Amniotic epithelial cell (primary cell): ENCODE measurements at regions not wholly inside any gene's neighbourhood (a gene's known extent, or its start where the extent isn't known, plus 50 kb on each side); places are given as distances from the start of the nearest gene placed in this dataset.
"Not testable (repeated sequence)": the region's sequence is repeated elsewhere in the genome, so short reads cannot be mapped to it uniquely, and the experiment has no call there.

Experiments used
- DNase-seq: peaks from one replicate; pipeline ENCODE4 v3.0.0-alpha.2; 2010; ENCODE audit warnings: low read depth

DNA sequence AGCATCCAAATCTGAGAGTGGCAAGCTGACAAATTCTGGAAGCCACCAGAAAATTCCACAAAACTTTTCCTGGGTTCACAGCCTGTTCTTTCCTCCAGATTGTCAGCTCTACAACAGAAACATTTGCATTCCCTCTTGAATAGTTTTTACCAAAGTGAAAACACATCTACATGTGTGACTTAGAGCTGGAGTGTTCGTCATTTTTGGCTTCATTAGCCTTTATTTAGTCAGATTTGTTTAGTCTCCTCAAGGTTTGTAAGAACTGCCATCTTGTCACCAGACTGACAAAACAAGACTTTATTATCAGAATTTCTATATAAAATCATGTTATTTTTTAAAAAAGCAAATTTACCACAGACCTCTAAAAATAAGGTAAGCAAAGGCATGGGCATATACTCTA is 347.3 kb downstream of the TRIM36 start:
- DNase-seq, result no peak

GRCh38 chr5:114790403-114790792 is 379.3 kb downstream of the TRIM36 start:
- DNase-seq, result no peak

- peak; percentile 55 for DNase-seq
Measured at GRCh38 chr5:114789773-114790402, 379.8 kb downstream of the TRIM36 start.

GRCh38 chr5:114782869-114783268 is 386.8 kb downstream of the TRIM36 start:
- no peak for DNase-seq

- DNase-seq, result no peak
Measured at GRCh38 chr5:114782177-114782576, 387.5 kb downstream of the TRIM36 start.

- no peak for DNase-seq
Measured at GRCh38 chr5:114780290-114780689, 389.4 kb downstream of the TRIM36 start.

GRCh38 chr5:114744406-114744805 is 382.5 kb downstream of the KCNN2 start:
- DNase-seq, result no peak

GRCh38 chr5:114734238-114734637 is 372.4 kb downstream of the KCNN2 start:
- no peak for DNase-seq

- DNase-seq, result no peak
Measured at GRCh38 chr5:114729986-114730385, 368.1 kb downstream of the KCNN2 start.

DNA sequence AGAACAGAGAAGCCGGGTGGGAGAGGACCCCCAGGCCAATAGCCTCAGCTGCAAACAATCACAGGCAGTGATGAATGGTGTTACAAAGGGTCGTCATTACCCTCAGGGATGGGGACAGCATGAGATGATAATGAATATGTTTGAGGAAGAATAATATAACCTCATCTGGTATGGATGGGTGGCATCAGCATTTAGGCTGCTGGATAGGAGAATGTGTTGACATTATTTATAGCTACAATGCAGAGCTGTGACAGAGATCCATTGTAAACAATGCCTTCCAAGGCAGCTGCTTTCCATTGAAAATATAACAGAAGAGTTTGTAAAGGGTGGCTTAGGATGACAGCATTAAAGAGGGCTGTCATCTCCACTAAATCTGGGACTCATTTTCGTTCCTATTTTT is 365.5 kb downstream of the KCNN2 start:
- DNase-seq, result no peak

GRCh38 chr5:114726131-114726530 is 364.3 kb downstream of the KCNN2 start:
- peak; percentile 27 for DNase-seq

- DNase-seq, result no peak
Measured at GRCh38 chr5:114719268-114719667, 357.4 kb downstream of the KCNN2 start.

GRCh38 chr5:114716955-114717354 is 355.1 kb downstream of the KCNN2 start:
- no peak for DNase-seq

GRCh38 chr5:114704225-114704893 is 342.5 kb downstream of the KCNN2 start:
- DNase-seq, result not testable (repeated sequence)

GRCh38 chr5:114702731-114703130 is 340.9 kb downstream of the KCNN2 start:
- DNase-seq, result no peak

GRCh38 chr5:114702136-114702535 is 340.3 kb downstream of the KCNN2 start:
- no peak for DNase-seq

DNA sequence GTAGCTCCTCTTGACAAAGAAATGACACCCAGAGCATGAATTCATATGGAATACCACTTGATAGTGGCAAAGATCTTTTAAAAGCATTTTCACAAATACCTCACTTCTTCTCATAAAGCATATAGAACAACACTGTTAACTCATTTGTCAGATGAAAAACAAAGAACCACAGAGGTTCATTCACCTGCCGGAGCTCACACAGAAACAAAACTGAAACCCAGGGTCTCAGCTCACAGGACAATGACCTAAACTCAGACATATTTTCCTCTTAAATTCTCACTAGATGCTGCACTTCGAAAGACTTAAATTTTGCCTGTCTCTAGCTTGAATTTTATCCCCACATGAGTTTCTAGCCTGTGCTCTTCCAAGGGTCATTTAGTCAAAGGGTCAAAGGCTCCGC is 339.0 kb downstream of the KCNN2 start:
- no peak for DNase-seq

GRCh38 chr5:114695292-114695904 is 333.5 kb downstream of the KCNN2 start:
- DNase-seq, result no peak

- DNase-seq, result no peak
Measured at GRCh38 chr5:114686356-114686755, 324.5 kb downstream of the KCNN2 start.

- no peak for DNase-seq
Measured at GRCh38 chr5:114678778-114679177, 316.9 kb downstream of the KCNN2 start.

DNA sequence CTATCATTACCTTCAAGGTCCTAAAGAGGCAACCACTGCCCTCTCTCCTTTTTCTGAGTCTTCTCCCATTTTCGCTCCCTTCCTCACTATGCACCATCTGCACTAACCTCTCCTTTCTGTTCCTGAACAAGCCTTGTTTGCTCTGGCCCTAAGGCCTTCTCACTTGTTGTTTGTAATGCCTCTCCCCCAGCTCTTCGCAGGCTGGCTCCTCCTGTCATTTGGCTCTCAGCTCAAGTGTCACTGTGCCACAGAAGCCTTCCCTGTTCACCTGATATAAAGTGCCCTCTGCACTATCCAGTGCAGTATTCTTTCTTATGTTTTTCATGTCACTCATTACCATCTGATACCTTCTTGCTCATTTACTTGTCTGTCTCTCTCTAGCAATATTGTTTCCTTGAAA is 303.7 kb downstream of the KCNN2 start:
- no peak for DNase-seq

GRCh38 chr5:114660791-114661190 is 298.9 kb downstream of the KCNN2 start:
- peak; percentile 47 for DNase-seq

DNA sequence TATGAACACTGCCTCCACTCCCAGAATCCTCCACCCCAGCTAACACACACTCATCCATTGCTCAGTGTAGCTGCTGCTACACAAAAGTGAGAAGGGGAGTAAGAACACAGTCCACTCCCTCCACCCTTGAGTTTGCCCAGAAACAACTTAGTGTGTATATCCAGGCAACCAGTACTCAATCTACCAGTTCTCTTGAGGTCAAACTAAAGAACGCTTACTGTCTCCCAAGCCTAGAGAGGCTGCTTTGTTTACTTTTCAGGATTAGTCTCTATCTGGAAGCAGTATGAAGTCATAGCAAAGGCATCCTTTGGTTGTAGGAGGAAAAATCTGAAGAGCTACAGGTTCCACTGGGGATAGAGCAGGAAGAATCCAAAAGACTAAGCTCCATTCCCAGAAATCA is 296.3 kb downstream of the KCNN2 start:
- DNase-seq, result peak; percentile 98
